ENCODE measurements at regions not wholly inside any gene's neighbourhood (a gene's known extent, or its start where the extent isn't known, plus 50 kb on each side); places are given as distances from the start of the nearest gene placed in this dataset.

DNA sequence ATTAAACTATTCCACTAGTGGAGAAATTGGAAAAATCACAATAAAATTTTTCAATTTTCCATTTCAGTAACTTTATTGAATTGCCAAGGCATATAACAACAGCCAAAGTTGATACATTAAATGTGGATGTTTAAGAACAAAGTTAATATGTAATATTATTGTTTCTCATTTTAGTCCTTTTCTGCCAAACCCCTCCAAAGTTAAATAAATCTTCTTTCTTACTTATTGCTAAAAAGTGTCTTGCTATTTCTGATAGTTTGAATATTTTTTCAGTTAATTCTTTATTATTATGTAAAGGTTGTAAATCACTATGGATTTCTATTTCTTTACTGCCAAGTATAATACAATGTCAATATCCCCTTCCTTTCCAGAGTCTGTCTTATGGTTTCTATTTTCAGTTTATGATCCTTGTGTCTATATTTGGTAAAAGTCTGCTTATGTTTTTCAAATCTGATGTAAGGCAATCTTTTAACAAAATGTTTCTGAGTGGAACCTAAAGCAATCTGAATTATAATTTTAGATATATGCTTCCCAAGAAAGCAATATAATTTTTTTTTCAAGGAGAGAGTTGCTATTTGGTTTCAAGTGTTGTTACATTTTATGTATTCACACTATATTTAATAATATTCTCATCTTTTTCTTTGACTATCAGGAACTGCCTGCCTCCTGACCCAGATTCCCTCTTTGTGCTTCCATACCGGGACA is 80.3 kb upstream of the RHOBTB1 start:
- Histone ChIP-seq H2AK5ac (ENCODE audit: low read depth, low read length) (no peak overlapping the region), H4K8ac (ENCODE audit: low read depth in 2 of 2, low read length in 2 of 2) (no peak overlapping the region), H2BK5ac (ENCODE audit: low read depth, low read length, poor library complexity, severe bottlenecking) (no peak overlapping the region), H3K9me1 (ENCODE audit: insufficient read depth, low read length) (peaks cover 2% of the 10 kb centered on the region; the same call in 1 of the 2 replicates), H4K91ac (ENCODE audit: insufficient read depth, low read depth, low read length) (no peak overlapping the region), H2BK120ac (ENCODE audit: low read depth, low read length) (no peak overlapping the region), H3K4ac (ENCODE audit: low read depth, low read length) (no peak overlapping the region), H2BK15ac (ENCODE audit: low read depth, low read length) (no peak overlapping the region), H3K36me3 (ENCODE audit: control insufficient read depth, insufficient read depth, low read length) (no peaks in the 10 kb centered on the region), H4K5ac (ENCODE audit: low read depth, low read length) (no peak overlapping the region), H4K20me1 (ENCODE audit: insufficient read depth, low read length) (no peaks in the 10 kb centered on the region), H3K4me3 (ENCODE audit: insufficient read depth, low read depth, low read length) (no peak overlapping the region), H2AK9ac (replicated peaks; ENCODE audit: low read depth, low read length, poor library complexity) (no peak overlapping the region), H3K4me1 (ENCODE audit: control insufficient read depth, insufficient read depth, low read length) (peaks cover 2% of the 10 kb centered on the region; the same call in 1 of the 2 replicates), H3K18ac (ENCODE audit: low read depth, low read length) (no peak overlapping the region), H3K27ac (ENCODE audit: insufficient read depth, low read length) (no peak overlapping the region), H3K14ac (replicated peaks; ENCODE audit: low read depth, low read length) (no peak overlapping the region), H3K9me3 (ENCODE audit: control insufficient read depth, insufficient read depth, low read length) (no peaks in the 10 kb centered on the region), H2BK20ac (ENCODE audit: low read depth, low read length) (no peak overlapping the region), H3K79me1 (ENCODE audit: low read depth in 1 of 2, low read length in 2 of 2) (no peaks in the 10 kb centered on the region), H3K23ac (ENCODE audit: low read depth, low read length) (no peak overlapping the region), H3K9ac (ENCODE audit: low read depth, low read length) (no peak overlapping the region), H3K56ac (ENCODE audit: extremely low read depth, insufficient read depth, low read length) (no peak overlapping the region), H2AFZ (replicated peaks; ENCODE audit: low read length, poor library complexity) (no peak overlapping the region), H3K27me3 (ENCODE audit: control insufficient read depth, insufficient read depth, low read length) (no peaks in the 10 kb centered on the region; the same call in 1 of the 2 replicates), H3K4me2 (ENCODE audit: low read depth, low read length) (no peak overlapping the region)
- intact Hi-C loops (cut with micrococcal nuclease) (no loop called here), in situ Hi-C loops (cut with MboI; ENCODE audit: low sequenced_read_pairs) (no loop called here), dilution Hi-C loops (cut with HindIII; ENCODE audit: low sequenced_read_pairs, unreplicated experiment) (no loop called here)
- no CpG with 5 or more reads among the region's 1 CpG for WGBS, 2 experiments (ENCODE audit: extremely low coverage in 2 of 2, insufficient read length in 1 of 2)
- no TSS peak for BruUV-seq (replicated peaks)
- ATAC-seq (ENCODE audit: low read depth) = no peak
- DNase-seq = no peak
- no peak for TF ChIP-seq MAZ (IDR thresholded peaks at IDR 0.05; ENCODE audit: borderline replicate concordance, low read depth, low read length)
- TF ChIP-seq RAD21 (IDR thresholded peaks at IDR 0.05; ENCODE audit: low read length) = no peak
- no peak for TF ChIP-seq POLR2A (IDR thresholded peaks at IDR 0.05; ENCODE audit: low read depth, low read length)
- TF ChIP-seq FOS (IDR thresholded peaks at IDR 0.05; ENCODE audit: low read depth, low read length) = no peak
- TF ChIP-seq CEBPB (IDR thresholded peaks at IDR 0.05; ENCODE audit: low read depth, low read length) = no peak
- TF ChIP-seq BHLHE40 (IDR thresholded peaks at IDR 0.05; ENCODE audit: low read depth, low read length) = no peak
- TF ChIP-seq NFE2L2 (IDR thresholded peaks at IDR 0.05; ENCODE audit: low read depth, low read length) = no peak
- no peak for TF ChIP-seq RCOR1 (IDR thresholded peaks at IDR 0.05; ENCODE audit: insufficient replicate concordance, low read length)
- TF ChIP-seq, protein P1, sequence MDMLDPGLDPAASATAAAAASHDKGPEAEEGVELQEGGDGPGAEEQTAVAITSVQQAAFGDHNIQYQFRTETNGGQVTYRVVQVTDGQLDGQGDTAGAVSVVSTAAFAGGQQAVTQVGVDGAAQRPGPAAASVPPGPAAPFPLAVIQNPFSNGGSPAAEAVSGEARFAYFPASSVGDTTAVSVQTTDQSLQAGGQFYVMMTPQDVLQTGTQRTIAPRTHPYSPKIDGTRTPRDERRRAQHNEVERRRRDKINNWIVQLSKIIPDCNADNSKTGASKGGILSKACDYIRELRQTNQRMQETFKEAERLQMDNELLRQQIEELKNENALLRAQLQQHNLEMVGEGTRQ (IDR thresholded peaks at IDR 0.05; ENCODE audit: low read depth, low read length) = no peak
- TF ChIP-seq, protein P2, sequence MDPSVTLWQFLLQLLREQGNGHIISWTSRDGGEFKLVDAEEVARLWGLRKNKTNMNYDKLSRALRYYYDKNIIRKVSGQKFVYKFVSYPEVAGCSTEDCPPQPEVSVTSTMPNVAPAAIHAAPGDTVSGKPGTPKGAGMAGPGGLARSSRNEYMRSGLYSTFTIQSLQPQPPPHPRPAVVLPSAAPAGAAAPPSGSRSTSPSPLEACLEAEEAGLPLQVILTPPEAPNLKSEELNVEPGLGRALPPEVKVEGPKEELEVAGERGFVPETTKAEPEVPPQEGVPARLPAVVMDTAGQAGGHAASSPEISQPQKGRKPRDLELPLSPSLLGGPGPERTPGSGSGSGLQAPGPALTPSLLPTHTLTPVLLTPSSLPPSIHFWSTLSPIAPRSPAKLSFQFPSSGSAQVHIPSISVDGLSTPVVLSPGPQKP (IDR thresholded peaks at IDR 0.05; ENCODE audit: borderline replicate concordance, low read depth, low read length) = no peak
- CTCF ChIA-PET = interaction anchor here (0.7 to 1.0 kb wide), 2 partner anchors 9 to 204 kb away, joined by 4 to 5 read pairs; no protein-coding TSS in a partner anchor
- POLR2A ChIA-PET (ENCODE audit: unreplicated experiment) = no interaction called here
